HEK293 (cell line): ENCODE measurements at regions not wholly inside any gene's neighbourhood (a gene's known extent, or its start where the extent isn't known, plus 50 kb on each side); places are given as distances from the start of the nearest gene placed in this dataset.

Experiments used
- CTCF ChIA-PET: fragments of 350-600 bp; formaldehyde crosslinking; extraction: SDS; loops from one replicate; lab custom pipeline; 2021; ENCODE audit warnings: antibody characterized with exemption; lab: Yijun Ruan, JAX
- POLR2A ChIA-PET: fragments of 300-600 bp; formaldehyde crosslinking; extraction: SDS; loops from one replicate; lab custom pipeline; 2020; ENCODE audit warnings: antibody characterized with exemption, inconsistent platforms; lab: Yijun Ruan, JAX
- H3K27ac ChIP-seq: fragments of 200-500 bp; sonication (Bioruptor generic); 2 replicates; pipeline ENCODE4 v1.5.1; 2014; ENCODE audit warnings: low read depth, low read length, control low read depth, inconsistent platforms; ENCODE audit errors: extremely low read depth
- H3K36me3 ChIP-seq, 2 experiments: fragments of 200-500 bp in 1 of 2; sonication (Bioruptor generic) in 1 of 2; 1 replicate in 1 of 2; 2 replicates in 1 of 2; pipeline ENCODE4 v1.5.1; 2014 to 2017; ENCODE audit warnings: inconsistent platforms in 2 of 2, low read length in 2 of 2; ENCODE audit not compliant: control insufficient read depth in 2 of 2, insufficient read depth in 1 of 2
- H3K4me1 ChIP-seq: fragments of 200-500 bp; sonication (Bioruptor generic); 2 replicates; pipeline ENCODE4 v1.5.1; 2014; ENCODE audit warnings: mild to moderate bottlenecking, low read length, inconsistent platforms; ENCODE audit not compliant: control insufficient read depth, insufficient read depth
- H3K4me3 ChIP-seq: 2 replicates; pipeline ENCODE4 v1.5.1; 2011; ENCODE audit warnings: low read depth, mild to moderate bottlenecking, control low read depth, low read length, moderate library complexity
- H3K9me3 ChIP-seq: fragments of 200-500 bp; sonication (Bioruptor generic); 2 replicates; pipeline ENCODE4 v1.5.1; 2014; ENCODE audit warnings: low read depth, low read length, inconsistent platforms; ENCODE audit not compliant: control insufficient read depth, insufficient read depth
- BCL11A ChIP-seq: fragments of 450-650 bp; formaldehyde crosslinking; IDR thresholded peaks from 2 replicates; pipeline ENCODE4 v1.5.1; 2016; ENCODE audit warnings: low read depth, missing biosample characterization, missing genetic modification characterization
- FEZF1 ChIP-seq: fragments of 450-650 bp; formaldehyde crosslinking; IDR thresholded peaks from 2 replicates; pipeline ENCODE4 v1.5.1; 2016; ENCODE audit warnings: missing biosample characterization, missing genetic modification characterization
- GLIS1 ChIP-seq: fragments of 450-650 bp; formaldehyde crosslinking; IDR thresholded peaks from 2 replicates; pipeline ENCODE4 v1.5.1; 2016; ENCODE audit warnings: missing biosample characterization, missing genetic modification characterization
- SP2 ChIP-seq: fragments of 450-650 bp; formaldehyde crosslinking; IDR thresholded peaks from 2 replicates; pipeline ENCODE4 v1.5.1; 2016; ENCODE audit warnings: missing biosample characterization, missing genetic modification characterization
- SP3 ChIP-seq: fragments of 450-650 bp; formaldehyde crosslinking; IDR thresholded peaks from 2 replicates; pipeline ENCODE4 v1.5.1; 2016; ENCODE audit warnings: missing biosample characterization, missing genetic modification characterization
- TRIM28 ChIP-seq: IDR thresholded peaks from 2 replicates; pipeline ENCODE4 v1.6.1; 2011; ENCODE audit warnings: low read length, control low read depth, borderline replicate concordance
- ZBTB8A ChIP-seq: fragments of 450-650 bp; formaldehyde crosslinking; IDR thresholded peaks from 2 replicates; pipeline ENCODE4 v1.5.1; 2016; ENCODE audit warnings: missing biosample characterization, missing genetic modification characterization
- ZFHX2 ChIP-seq: fragments of 450-650 bp; formaldehyde crosslinking; conservative IDR thresholded peaks from 2 replicates; pipeline ENCODE4 v1.5.1; 2016; ENCODE audit warnings: missing biosample characterization, missing genetic modification characterization
- ZFP3 ChIP-seq: fragments of 450-650 bp; formaldehyde crosslinking; IDR thresholded peaks from 2 replicates; pipeline ENCODE4 v1.5.1; 2016; ENCODE audit warnings: low read depth, missing biosample characterization, missing genetic modification characterization
- ZNF169 ChIP-seq: fragments of 450-650 bp; formaldehyde crosslinking; IDR thresholded peaks from 2 replicates; pipeline ENCODE4 v1.5.1; 2016; ENCODE audit warnings: missing biosample characterization, missing genetic modification characterization
- ZNF302 ChIP-seq: fragments of 450-650 bp; formaldehyde crosslinking; IDR thresholded peaks from 2 replicates; pipeline ENCODE4 v1.5.1; 2016; ENCODE audit warnings: missing biosample characterization, missing genetic modification characterization, low read depth
- ZNF423 ChIP-seq: fragments of 450-650 bp; formaldehyde crosslinking; IDR thresholded peaks from 2 replicates; pipeline ENCODE4 v1.5.1; 2016; ENCODE audit warnings: missing biosample characterization, missing genetic modification characterization
- ZNF530 ChIP-seq: fragments of 450-650 bp; formaldehyde crosslinking; IDR thresholded peaks from 2 replicates; pipeline ENCODE4 v1.5.1; 2016; ENCODE audit warnings: low read depth, missing biosample characterization, missing genetic modification characterization
- ZNF623 ChIP-seq: fragments of 450-650 bp; formaldehyde crosslinking; IDR thresholded peaks from 2 replicates; pipeline ENCODE4 v1.5.1; 2016; ENCODE audit warnings: missing biosample characterization, missing genetic modification characterization
- ZNF677 ChIP-seq: fragments of 450-650 bp; IDR thresholded peaks from 2 replicates; pipeline ENCODE4 v1.5.0; 2018; ENCODE audit warnings: missing biosample characterization, mild to moderate bottlenecking, missing genetic modification characterization, moderate library complexity
- ZSCAN23 ChIP-seq: fragments of 450-650 bp; formaldehyde crosslinking; IDR thresholded peaks from 2 replicates; pipeline ENCODE4 v1.5.1; 2016; ENCODE audit warnings: missing biosample characterization, missing genetic modification characterization
- TF ChIP-seq, protein P1 (sequence below): fragments of 450-650 bp; formaldehyde crosslinking; IDR thresholded peaks from 2 replicates; pipeline ENCODE4 v1.5.1; 2016; ENCODE audit warnings: missing biosample characterization, missing genetic modification characterization
- TF ChIP-seq, protein P2 (sequence below): fragments of 450-650 bp; formaldehyde crosslinking; IDR thresholded peaks from 2 replicates; pipeline ENCODE4 v1.5.1; 2016; ENCODE audit warnings: missing biosample characterization, missing genetic modification characterization
- TF ChIP-seq, protein P3 (sequence below): fragments of 450-650 bp; formaldehyde crosslinking; IDR thresholded peaks from 2 replicates; pipeline ENCODE4 v1.5.1; 2017; ENCODE audit warnings: missing biosample characterization, missing genetic modification characterization
- TF ChIP-seq, protein P4 (sequence below): fragments of 450-650 bp; formaldehyde crosslinking; IDR thresholded peaks from 2 replicates; pipeline ENCODE4 v1.5.1; 2016; ENCODE audit warnings: missing biosample characterization, missing genetic modification characterization

DNA sequence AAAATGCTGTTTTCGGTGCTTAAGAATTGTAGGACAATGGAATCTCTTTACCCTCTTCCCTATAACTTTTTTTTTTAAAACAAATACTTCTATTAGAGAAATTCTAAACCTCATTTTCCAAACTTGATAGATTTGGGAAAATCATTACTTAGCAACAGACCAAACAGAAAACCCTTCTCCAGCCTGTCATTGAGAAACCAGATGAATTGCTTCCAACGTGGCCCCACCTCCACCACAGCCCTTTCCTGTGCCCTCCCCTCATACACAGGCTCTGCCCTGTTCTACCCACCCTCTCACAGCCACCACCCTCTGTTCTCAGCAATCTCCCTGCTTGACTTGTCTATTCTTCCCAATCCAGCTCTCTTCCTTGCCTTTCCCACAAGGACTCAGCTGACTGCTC is 221.2 kb downstream of the DMRT2 start:
- ChIA-PET CTCF (no interaction called here), POLR2A (no interaction called here)
- no peaks in the 10 kb centered on the region for H3K4me1 ChIP-seq
- H3K4me3 ChIP-seq, result no peak overlapping the region
- H3K36me3 ChIP-seq, result no peaks in the 10 kb centered on the region
- no peaks in the 10 kb centered on the region for H3K9me3 ChIP-seq
- no peak overlapping the region for H3K27ac ChIP-seq
- no peak for TF ChIP-seq BCL11A (tag by site-specific recombination)
- no peak for TF ChIP-seq ZNF677 (tag by site-specific recombination)
- no peak for TF ChIP-seq ZSCAN23
- TF ChIP-seq GLIS1 (tag by site-specific recombination), result no peak
- TF ChIP-seq ZFHX2, result no peak
- no peak for TF ChIP-seq ZNF530 (tag by site-specific recombination)
- TF ChIP-seq ZNF623 (tag by site-specific recombination), result no peak
- TF ChIP-seq, all 188 proteins: peak for 0

DNA sequence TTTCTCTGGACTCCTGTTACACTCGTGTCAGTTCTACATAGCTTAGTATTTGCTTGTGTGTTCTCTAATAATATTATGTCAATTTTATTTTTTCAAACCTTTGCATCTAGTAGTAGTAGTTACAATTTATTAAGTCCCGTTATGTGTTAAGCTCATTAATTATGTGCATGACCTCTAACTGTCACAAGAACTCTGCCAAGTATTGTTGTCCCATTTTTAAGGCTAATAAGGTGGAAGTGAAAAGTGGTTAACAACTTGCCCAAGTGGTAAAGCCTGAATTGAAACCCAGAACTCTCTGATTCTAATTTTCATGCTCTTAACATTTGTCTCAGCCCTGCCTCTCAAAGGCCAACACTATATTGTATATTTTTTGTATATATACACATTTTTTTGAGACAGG is 221.6 kb downstream of the DMRT2 start:
- Histone ChIP-seq H3K9me3 (no peaks in the 10 kb centered on the region), H3K36me3 (no peaks in the 10 kb centered on the region), H3K4me3 (no peak overlapping the region), H3K4me1 (no peaks in the 10 kb centered on the region), H3K27ac (no peak overlapping the region)
- TF ChIP-seq ZNF169 (tag by site-specific recombination) (no peak), ZFP3 (tag by site-specific recombination) (no peak), ZBTB8A (tag by site-specific recombination) (no peak), SP3 (tag by site-specific recombination) (no peak), FEZF1 (no peak), TRIM28 (no peak), SP2 (tag by site-specific recombination) (no peak), ZNF302 (tag by site-specific recombination) (no peak), ZNF423 (tag by site-specific recombination) (no peak)
- TF ChIP-seq, protein P1, sequence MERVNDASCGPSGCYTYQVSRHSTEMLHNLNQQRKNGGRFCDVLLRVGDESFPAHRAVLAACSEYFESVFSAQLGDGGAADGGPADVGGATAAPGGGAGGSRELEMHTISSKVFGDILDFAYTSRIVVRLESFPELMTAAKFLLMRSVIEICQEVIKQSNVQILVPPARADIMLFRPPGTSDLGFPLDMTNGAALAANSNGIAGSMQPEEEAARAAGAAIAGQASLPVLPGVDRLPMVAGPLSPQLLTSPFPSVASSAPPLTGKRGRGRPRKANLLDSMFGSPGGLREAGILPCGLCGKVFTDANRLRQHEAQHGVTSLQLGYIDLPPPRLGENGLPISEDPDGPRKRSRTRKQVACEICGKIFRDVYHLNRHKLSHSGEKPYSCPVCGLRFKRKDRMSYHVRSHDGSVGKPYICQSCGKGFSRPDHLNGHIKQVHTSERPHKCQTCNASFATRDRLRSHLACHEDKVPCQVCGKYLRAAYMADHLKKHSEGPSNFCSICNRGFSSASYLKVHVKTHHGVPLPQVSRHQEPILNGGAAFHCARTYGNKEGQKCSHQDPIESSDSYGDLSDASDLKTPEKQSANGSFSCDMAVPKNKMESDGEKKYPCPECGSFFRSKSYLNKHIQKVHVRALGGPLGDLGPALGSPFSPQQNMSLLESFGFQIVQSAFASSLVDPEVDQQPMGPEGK (tag by site-specific recombination), result no peak
- TF ChIP-seq, protein P2, sequence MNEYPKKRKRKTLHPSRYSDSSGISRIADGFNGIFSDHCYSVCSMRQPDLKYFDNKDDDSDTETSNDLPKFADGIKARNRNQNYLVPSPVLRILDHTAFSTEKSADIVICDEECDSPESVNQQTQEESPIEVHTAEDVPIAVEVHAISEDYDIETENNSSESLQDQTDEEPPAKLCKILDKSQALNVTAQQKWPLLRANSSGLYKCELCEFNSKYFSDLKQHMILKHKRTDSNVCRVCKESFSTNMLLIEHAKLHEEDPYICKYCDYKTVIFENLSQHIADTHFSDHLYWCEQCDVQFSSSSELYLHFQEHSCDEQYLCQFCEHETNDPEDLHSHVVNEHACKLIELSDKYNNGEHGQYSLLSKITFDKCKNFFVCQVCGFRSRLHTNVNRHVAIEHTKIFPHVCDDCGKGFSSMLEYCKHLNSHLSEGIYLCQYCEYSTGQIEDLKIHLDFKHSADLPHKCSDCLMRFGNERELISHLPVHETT (tag by site-specific recombination), result no peak
- TF ChIP-seq, protein P3, sequence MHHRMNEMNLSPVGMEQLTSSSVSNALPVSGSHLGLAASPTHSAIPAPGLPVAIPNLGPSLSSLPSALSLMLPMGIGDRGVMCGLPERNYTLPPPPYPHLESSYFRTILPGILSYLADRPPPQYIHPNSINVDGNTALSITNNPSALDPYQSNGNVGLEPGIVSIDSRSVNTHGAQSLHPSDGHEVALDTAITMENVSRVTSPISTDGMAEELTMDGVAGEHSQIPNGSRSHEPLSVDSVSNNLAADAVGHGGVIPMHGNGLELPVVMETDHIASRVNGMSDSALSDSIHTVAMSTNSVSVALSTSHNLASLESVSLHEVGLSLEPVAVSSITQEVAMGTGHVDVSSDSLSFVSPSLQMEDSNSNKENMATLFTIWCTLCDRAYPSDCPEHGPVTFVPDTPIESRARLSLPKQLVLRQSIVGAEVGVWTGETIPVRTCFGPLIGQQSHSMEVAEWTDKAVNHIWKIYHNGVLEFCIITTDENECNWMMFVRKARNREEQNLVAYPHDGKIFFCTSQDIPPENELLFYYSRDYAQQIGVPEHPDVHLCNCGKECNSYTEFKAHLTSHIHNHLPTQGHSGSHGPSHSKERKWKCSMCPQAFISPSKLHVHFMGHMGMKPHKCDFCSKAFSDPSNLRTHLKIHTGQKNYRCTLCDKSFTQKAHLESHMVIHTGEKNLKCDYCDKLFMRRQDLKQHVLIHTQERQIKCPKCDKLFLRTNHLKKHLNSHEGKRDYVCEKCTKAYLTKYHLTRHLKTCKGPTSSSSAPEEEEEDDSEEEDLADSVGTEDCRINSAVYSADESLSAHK, result no peak
- TF ChIP-seq, protein P4, sequence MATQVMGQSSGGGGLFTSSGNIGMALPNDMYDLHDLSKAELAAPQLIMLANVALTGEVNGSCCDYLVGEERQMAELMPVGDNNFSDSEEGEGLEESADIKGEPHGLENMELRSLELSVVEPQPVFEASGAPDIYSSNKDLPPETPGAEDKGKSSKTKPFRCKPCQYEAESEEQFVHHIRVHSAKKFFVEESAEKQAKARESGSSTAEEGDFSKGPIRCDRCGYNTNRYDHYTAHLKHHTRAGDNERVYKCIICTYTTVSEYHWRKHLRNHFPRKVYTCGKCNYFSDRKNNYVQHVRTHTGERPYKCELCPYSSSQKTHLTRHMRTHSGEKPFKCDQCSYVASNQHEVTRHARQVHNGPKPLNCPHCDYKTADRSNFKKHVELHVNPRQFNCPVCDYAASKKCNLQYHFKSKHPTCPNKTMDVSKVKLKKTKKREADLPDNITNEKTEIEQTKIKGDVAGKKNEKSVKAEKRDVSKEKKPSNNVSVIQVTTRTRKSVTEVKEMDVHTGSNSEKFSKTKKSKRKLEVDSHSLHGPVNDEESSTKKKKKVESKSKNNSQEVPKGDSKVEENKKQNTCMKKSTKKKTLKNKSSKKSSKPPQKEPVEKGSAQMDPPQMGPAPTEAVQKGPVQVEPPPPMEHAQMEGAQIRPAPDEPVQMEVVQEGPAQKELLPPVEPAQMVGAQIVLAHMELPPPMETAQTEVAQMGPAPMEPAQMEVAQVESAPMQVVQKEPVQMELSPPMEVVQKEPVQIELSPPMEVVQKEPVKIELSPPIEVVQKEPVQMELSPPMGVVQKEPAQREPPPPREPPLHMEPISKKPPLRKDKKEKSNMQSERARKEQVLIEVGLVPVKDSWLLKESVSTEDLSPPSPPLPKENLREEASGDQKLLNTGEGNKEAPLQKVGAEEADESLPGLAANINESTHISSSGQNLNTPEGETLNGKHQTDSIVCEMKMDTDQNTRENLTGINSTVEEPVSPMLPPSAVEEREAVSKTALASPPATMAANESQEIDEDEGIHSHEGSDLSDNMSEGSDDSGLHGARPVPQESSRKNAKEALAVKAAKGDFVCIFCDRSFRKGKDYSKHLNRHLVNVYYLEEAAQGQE (tag by site-specific recombination), result no peak
- CTCF ChIA-PET, result no interaction called here
- POLR2A ChIA-PET, result no interaction called here
